Neural cell (in vitro differentiated cells): ENCODE measurements at regions not wholly inside any gene's neighbourhood (a gene's known extent, or its start where the extent isn't known, plus 50 kb on each side); places are given as distances from the start of the nearest gene placed in this dataset.

Source experiments
- EZH2 ChIP-seq: fragments of 200-600, 300-800 bp; shearing (Covaris generic), sonication (generic); IDR thresholded peaks from 2 replicates; pipeline ENCODE4 v1.6.1; 2014; ENCODE audit warnings: antibody characterized with exemption, low read length, borderline replicate concordance, mild to moderate bottlenecking; ENCODE audit not compliant: insufficient read depth, poor library complexity, severe bottlenecking
- TAF1 ChIP-seq: IDR thresholded peaks from 2 replicates; pipeline ENCODE4 v1.6.1; 2012; ENCODE audit warnings: low read depth
- TF ChIP-seq, protein P1 (sequence below): fragments of 450-650 bp; IDR thresholded peaks from 2 replicates; pipeline ENCODE4 v1.5.1; 2014; ENCODE audit warnings: antibody characterized with exemption, mild to moderate bottlenecking, moderate library complexity; ENCODE audit not compliant: poor library complexity, severe bottlenecking

DNA sequence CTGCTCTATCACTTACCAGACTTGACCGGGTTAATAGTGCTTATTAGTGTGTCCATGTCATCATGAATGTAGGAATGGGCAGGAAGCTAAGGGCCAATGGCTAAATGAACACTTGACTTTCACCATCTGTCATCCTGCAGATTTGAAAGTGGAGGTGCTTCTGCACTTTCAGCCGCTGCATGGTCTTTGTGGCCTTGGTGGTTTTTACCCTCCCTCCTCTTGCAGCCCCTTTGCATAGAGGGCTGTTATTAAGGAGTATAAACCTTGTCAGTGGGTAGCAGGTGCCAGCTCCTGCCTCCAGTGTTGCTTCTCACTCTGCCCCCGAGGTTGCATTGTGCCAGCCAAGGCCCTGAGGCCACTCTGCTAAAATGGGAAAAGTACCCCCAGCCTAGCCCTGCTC is 122.2 kb upstream of the TNFAIP3 start:
- TF ChIP-seq EZH2, result no peak
- no peak for TF ChIP-seq TAF1
- TF ChIP-seq, protein P1, sequence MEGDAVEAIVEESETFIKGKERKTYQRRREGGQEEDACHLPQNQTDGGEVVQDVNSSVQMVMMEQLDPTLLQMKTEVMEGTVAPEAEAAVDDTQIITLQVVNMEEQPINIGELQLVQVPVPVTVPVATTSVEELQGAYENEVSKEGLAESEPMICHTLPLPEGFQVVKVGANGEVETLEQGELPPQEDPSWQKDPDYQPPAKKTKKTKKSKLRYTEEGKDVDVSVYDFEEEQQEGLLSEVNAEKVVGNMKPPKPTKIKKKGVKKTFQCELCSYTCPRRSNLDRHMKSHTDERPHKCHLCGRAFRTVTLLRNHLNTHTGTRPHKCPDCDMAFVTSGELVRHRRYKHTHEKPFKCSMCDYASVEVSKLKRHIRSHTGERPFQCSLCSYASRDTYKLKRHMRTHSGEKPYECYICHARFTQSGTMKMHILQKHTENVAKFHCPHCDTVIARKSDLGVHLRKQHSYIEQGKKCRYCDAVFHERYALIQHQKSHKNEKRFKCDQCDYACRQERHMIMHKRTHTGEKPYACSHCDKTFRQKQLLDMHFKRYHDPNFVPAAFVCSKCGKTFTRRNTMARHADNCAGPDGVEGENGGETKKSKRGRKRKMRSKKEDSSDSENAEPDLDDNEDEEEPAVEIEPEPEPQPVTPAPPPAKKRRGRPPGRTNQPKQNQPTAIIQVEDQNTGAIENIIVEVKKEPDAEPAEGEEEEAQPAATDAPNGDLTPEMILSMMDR, result no peak
